ENCODE measurements at regions not wholly inside any gene's neighbourhood (a gene's known extent, or its start where the extent isn't known, plus 50 kb on each side); places are given as distances from the start of the nearest gene placed in this dataset.
A peak's percentile ranks its signal among the peaks of the same experiment; 100 is the strongest.

GRCh38 chr14:51478175-51478621 lies 173.5 kb upstream of the FRMD6 start:
- no peak for DNase-seq (ENCODE audit: low spot score)
- Histone ChIP-seq H3K4me1 (ENCODE audit: insufficient read depth, low read length, poor library complexity, severe bottlenecking) (peaks cover 21% of the 10 kb centered on the region), H3K9me3 (ENCODE audit: low read depth, low read length, poor library complexity, severe bottlenecking) (no peaks in the 10 kb centered on the region), H3K27ac (ENCODE audit: low read depth, low read length, poor library complexity, severe bottlenecking) (no peak overlapping the region), H3K36me3 (ENCODE audit: insufficient read depth, low read length, poor library complexity, severe bottlenecking) (no peaks in the 10 kb centered on the region), H3K4me3 (ENCODE audit: low read depth, low read length, poor library complexity, severe bottlenecking) (no peak overlapping the region), H3K27me3 (replicated peaks; ENCODE audit: insufficient read depth, low read depth, low read length, poor library complexity) (no peaks in the 10 kb centered on the region)
- TF ChIP-seq EZH2 (IDR thresholded peaks at IDR 0.05; ENCODE audit: borderline replicate concordance, low read depth, low read length, poor library complexity, severe bottlenecking), result no peak
- TF ChIP-seq, protein P1, sequence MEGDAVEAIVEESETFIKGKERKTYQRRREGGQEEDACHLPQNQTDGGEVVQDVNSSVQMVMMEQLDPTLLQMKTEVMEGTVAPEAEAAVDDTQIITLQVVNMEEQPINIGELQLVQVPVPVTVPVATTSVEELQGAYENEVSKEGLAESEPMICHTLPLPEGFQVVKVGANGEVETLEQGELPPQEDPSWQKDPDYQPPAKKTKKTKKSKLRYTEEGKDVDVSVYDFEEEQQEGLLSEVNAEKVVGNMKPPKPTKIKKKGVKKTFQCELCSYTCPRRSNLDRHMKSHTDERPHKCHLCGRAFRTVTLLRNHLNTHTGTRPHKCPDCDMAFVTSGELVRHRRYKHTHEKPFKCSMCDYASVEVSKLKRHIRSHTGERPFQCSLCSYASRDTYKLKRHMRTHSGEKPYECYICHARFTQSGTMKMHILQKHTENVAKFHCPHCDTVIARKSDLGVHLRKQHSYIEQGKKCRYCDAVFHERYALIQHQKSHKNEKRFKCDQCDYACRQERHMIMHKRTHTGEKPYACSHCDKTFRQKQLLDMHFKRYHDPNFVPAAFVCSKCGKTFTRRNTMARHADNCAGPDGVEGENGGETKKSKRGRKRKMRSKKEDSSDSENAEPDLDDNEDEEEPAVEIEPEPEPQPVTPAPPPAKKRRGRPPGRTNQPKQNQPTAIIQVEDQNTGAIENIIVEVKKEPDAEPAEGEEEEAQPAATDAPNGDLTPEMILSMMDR (conservative IDR thresholded peaks at IDR 0.05; ENCODE audit: low read depth, low read length), result no peak
- POLR2A ChIA-PET (ENCODE audit: low non-redundant PET), result no interaction called here
- intact Hi-C loops (cut with micrococcal nuclease; ENCODE audit: unreplicated experiment), result no loop called here
- CTCF ChIA-PET, result no interaction called here
- BruUV-seq (replicated peaks), result no TSS peak

DNA sequence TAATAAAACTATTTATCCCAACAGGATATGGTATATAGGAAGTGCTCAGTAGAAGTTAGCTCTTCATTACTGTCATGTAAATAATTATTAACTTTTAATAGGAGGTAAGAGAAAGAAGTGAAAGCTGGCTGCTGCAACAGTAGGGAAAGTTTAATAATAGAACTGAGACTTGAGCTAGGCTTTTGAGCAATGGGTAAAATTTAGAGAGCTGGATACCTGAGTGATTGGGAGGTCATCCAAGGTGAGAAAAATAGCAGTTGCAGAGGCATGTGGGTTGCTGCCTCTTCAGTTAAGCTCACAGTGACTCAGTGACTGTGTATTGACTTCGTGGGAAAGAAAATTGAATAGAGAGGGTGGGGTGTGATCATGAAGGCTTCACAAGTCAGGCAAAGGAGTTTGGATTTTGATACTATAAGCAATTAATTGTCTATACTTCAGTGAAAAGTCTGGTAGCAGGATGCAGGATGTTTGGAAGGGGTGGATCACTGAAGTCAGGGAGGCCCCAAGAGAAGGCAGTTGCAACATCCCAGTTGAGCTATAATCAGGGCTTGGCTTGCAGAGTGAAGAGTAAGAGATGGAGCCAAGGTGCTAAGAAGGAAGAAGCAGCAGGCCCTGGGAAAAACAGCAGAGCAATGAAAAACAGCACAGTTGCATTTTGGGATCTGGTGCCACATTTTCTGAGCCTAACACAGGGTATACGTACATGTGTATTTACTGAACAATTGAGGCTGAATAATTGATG lies 172.0 kb upstream of the FRMD6 start:
- POLR2A ChIA-PET (ENCODE audit: low non-redundant PET), result no interaction called here

DNA sequence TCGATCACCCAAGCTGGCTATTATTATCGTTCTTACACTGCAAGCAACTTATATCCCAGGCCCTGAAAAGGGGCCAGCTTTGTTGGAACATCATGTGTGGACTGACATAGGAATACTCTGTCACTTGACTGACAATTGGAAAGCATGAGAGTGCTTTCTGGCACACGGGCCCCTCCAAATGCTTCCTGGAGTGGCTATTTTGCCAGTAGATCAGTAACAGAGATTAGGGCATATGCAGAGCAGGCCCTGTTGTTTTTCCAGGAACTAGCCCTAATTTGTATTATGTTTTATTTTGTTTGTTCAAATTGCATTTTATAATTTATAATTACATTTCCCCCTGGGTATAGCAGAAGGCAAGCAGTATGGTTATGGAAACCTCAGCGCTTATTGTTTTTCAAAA lies 170.1 kb upstream of the FRMD6 start:
- no peak for DNase-seq (ENCODE audit: low spot score)
- intact Hi-C loops (cut with micrococcal nuclease; ENCODE audit: unreplicated experiment), result no loop called here
- Histone ChIP-seq H3K4me3 (ENCODE audit: low read depth, low read length, poor library complexity, severe bottlenecking) (no peak overlapping the region), H3K4me1 (ENCODE audit: insufficient read depth, low read length, poor library complexity, severe bottlenecking) (peaks cover 6% of the 10 kb centered on the region), H3K27me3 (replicated peaks; ENCODE audit: insufficient read depth, low read depth, low read length, poor library complexity) (no peaks in the 10 kb centered on the region), H3K9me3 (ENCODE audit: low read depth, low read length, poor library complexity, severe bottlenecking) (no peaks in the 10 kb centered on the region), H3K36me3 (ENCODE audit: insufficient read depth, low read length, poor library complexity, severe bottlenecking) (no peaks in the 10 kb centered on the region), H3K27ac (ENCODE audit: low read depth, low read length, poor library complexity, severe bottlenecking) (no peak overlapping the region)
- TF ChIP-seq, protein P1 (conservative IDR thresholded peaks at IDR 0.05; ENCODE audit: low read depth, low read length), result no peak
- TF ChIP-seq EZH2 (IDR thresholded peaks at IDR 0.05; ENCODE audit: borderline replicate concordance, low read depth, low read length, poor library complexity, severe bottlenecking), result no peak
- ChIA-PET POLR2A (ENCODE audit: low non-redundant PET) (no interaction called here), CTCF (no interaction called here)
- BruUV-seq (replicated peaks), result no TSS peak

More for the DNA sequence above, 172.0 kb upstream of the FRMD6 start:
- Histone ChIP-seq H3K4me3 (ENCODE audit: low read depth, low read length, poor library complexity, severe bottlenecking) (no peak overlapping the region), H3K27me3 (replicated peaks; ENCODE audit: insufficient read depth, low read depth, low read length, poor library complexity) (no peaks in the 10 kb centered on the region), H3K36me3 (ENCODE audit: insufficient read depth, low read length, poor library complexity, severe bottlenecking) (no peaks in the 10 kb centered on the region), H3K27ac (ENCODE audit: low read depth, low read length, poor library complexity, severe bottlenecking) (no peak overlapping the region), H3K4me1 (ENCODE audit: insufficient read depth, low read length, poor library complexity, severe bottlenecking) (peaks cover 6% of the 10 kb centered on the region), H3K9me3 (ENCODE audit: low read depth, low read length, poor library complexity, severe bottlenecking) (no peaks in the 10 kb centered on the region)
- TF ChIP-seq EZH2 (IDR thresholded peaks at IDR 0.05; ENCODE audit: borderline replicate concordance, low read depth, low read length, poor library complexity, severe bottlenecking), result no peak
- TF ChIP-seq, protein P1 (conservative IDR thresholded peaks at IDR 0.05; ENCODE audit: low read depth, low read length), result no peak
- CTCF ChIA-PET, result no interaction called here
- no TSS peak for BruUV-seq (replicated peaks)
- intact Hi-C loops (cut with micrococcal nuclease; ENCODE audit: unreplicated experiment), result no loop called here
- DNase-seq (ENCODE audit: low spot score), result peak; percentile 12

Data from A673 (cell line).